ENCODE measurements at regions not wholly inside any gene's neighbourhood (a gene's known extent, or its start where the extent isn't known, plus 50 kb on each side); places are given as distances from the start of the nearest gene placed in this dataset.

DNA sequence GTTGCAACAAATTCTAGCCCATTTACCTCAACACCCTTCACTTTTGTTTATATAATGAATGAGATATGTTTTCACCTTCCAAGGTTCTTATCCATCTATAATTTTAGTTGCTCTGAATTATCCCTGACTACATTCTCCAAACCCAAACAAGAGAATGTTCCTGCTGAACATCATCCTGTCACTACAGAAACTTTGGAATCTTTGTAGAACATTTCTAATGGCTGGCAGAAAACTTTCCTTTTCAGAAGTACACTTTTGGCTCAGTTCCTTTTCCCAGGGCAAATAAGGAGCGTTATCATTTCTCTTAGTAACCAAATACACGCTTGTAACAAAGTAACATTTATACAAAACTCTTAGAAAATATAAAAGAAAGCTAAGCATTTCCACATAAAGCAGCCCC lies 860.6 kb upstream of the SEMA6A start:
- no peak for TF ChIP-seq EZH2phosphoT487 (IDR thresholded peaks at IDR 0.05; ENCODE audit: low read depth)
- TF ChIP-seq, protein P1, sequence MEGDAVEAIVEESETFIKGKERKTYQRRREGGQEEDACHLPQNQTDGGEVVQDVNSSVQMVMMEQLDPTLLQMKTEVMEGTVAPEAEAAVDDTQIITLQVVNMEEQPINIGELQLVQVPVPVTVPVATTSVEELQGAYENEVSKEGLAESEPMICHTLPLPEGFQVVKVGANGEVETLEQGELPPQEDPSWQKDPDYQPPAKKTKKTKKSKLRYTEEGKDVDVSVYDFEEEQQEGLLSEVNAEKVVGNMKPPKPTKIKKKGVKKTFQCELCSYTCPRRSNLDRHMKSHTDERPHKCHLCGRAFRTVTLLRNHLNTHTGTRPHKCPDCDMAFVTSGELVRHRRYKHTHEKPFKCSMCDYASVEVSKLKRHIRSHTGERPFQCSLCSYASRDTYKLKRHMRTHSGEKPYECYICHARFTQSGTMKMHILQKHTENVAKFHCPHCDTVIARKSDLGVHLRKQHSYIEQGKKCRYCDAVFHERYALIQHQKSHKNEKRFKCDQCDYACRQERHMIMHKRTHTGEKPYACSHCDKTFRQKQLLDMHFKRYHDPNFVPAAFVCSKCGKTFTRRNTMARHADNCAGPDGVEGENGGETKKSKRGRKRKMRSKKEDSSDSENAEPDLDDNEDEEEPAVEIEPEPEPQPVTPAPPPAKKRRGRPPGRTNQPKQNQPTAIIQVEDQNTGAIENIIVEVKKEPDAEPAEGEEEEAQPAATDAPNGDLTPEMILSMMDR (IDR thresholded peaks at IDR 0.05; ENCODE audit: low read depth, low read length) = no peak

All from OCI-LY3 (cell line).